ENCODE measurements at regions not wholly inside any gene's neighbourhood (a gene's known extent, or its start where the extent isn't known, plus 50 kb on each side); places are given as distances from the start of the nearest gene placed in this dataset.

DNA sequence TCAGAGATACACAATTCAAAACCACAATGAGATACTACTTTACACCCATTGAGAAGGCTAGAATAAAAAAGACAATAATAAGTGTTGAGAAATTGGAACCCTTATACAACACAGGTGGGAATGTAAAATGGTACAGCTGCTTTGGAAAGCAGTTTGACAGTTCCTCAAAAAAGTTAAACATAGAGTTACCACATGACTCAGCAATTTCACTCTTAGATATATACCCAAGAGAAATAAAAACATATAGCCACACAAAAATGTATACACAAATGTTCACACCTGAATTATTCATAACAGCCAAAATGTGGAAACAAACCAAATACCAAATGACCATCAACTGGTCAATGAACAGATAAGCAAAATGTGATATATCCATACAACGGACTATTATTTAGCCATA is 161.1 kb upstream of the PLN start:
- TF ChIP-seq, protein P1, sequence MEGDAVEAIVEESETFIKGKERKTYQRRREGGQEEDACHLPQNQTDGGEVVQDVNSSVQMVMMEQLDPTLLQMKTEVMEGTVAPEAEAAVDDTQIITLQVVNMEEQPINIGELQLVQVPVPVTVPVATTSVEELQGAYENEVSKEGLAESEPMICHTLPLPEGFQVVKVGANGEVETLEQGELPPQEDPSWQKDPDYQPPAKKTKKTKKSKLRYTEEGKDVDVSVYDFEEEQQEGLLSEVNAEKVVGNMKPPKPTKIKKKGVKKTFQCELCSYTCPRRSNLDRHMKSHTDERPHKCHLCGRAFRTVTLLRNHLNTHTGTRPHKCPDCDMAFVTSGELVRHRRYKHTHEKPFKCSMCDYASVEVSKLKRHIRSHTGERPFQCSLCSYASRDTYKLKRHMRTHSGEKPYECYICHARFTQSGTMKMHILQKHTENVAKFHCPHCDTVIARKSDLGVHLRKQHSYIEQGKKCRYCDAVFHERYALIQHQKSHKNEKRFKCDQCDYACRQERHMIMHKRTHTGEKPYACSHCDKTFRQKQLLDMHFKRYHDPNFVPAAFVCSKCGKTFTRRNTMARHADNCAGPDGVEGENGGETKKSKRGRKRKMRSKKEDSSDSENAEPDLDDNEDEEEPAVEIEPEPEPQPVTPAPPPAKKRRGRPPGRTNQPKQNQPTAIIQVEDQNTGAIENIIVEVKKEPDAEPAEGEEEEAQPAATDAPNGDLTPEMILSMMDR (IDR thresholded peaks at IDR 0.05; ENCODE audit: low read depth, low read length) = no peak
- no peak overlapping the region for H3K4me3 ChIP-seq (ENCODE audit: low read depth, low read length)

DNA sequence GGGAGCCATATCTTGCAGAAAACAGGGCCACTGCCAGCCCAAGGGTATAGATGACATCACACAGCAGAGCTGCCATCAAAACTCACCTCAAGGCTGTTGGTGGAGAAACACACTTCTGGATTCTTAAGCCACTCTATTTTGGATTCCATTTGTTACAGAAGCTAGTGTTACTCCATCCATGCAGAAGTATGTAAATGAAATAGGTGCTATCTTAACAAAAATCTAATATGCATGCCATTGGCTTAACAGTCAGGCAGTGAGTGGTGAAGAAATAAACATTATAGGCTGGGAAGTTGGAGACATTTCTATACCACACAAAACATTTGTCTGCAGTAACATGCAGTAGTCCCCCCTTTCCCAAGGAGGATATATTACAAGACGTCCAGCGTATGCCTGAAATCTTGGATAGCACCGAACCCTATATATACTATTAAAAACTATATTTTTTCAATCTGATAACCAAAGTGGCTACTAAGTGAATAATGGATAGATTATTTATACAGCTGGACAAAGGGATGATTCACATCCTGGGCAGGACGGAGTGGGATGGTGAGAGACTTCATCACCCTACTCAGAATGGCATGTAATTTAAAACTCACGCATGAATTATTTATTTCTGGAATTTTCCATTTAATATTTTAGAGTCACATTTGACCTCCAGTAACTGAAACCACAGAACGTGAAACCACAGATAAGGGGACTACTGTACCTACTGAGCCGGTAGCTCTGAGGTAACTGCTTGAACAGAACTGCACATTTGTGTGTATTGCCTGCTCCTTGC is 160.0 kb upstream of the PLN start:
- TF ChIP-seq, protein P1 (IDR thresholded peaks at IDR 0.05; ENCODE audit: low read depth, low read length) = no peak
- peak overlapping the region; percentile 12; the same call in 1 of the 2 replicates for H3K4me3 ChIP-seq (ENCODE audit: low read depth, low read length)

DNA sequence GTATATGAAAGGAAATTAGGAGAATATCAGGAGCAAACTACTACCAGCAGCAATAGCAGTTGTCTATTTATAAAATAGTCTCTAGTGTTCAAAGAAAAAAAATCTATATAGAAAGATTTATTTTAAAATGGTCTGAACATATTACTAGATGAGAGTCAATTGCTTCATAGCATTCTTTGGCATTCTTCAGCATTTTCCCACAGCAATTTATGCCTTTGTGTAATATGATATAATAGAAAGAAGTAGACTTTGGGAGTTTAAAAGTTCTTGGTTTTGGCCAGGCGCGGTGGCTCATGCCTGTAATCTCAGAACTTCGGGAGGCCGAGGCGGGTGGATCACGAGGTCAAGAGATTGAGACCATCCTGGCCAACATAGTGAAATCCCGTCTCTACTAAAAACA is 157.0 kb upstream of the PLN start:
- no peak overlapping the region for H3K4me3 ChIP-seq (ENCODE audit: low read depth, low read length)
- TF ChIP-seq, protein P1 (IDR thresholded peaks at IDR 0.05; ENCODE audit: low read depth, low read length) = no peak

DNA sequence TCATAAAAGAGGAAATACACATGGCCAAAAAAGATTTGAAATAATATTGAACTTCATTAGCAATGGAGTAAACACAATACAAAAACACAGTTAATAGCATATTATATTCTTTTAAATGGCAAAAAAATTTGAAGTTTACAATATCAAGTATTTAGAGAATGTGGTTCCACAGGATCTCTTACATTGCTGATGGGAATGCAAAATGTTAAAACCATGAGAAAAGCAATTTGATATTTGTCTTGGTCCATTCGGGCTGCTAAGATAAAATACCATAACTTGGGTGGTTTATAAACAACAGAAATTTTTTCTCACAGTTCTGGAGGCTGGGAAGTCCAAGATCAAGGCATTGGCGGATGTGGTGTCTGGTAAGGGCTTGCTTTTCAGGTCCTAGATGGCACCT is 154.0 kb upstream of the PLN start:
- H3K4me3 ChIP-seq (ENCODE audit: low read depth, low read length) = no peak overlapping the region
- TF ChIP-seq, protein P1 (IDR thresholded peaks at IDR 0.05; ENCODE audit: low read depth, low read length) = no peak

- TF ChIP-seq, protein P1 (IDR thresholded peaks at IDR 0.05; ENCODE audit: low read depth, low read length) = no peak
- H3K4me3 ChIP-seq (ENCODE audit: low read depth, low read length) = no peak overlapping the region
Measured at GRCh38 chr6:118396969-118397368, 151.1 kb upstream of the PLN start.

GRCh38 chr6:118397671-118398465 is 150.2 kb upstream of the PLN start:
- H3K4me3 ChIP-seq (ENCODE audit: low read depth, low read length) = no peak overlapping the region
- TF ChIP-seq, protein P1 (IDR thresholded peaks at IDR 0.05; ENCODE audit: low read depth, low read length) = no peak

DNA sequence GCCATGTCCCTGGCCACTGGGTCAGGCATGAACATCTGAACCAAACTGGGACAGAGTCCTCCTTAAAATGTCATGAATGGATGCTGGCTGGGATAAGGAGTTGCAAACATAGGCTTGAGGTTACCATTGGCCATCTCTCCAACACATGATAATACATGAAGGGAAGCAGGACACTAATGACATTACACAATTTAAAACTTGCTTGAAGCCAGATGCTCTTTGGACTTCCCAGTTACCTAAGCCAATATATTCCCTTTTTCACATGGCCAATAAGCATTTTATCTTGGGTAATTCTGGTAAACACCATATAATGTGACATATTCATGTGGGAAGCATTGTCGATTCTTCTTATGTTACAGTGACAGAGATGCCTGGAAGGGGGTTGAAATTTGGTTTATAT is 148.0 kb upstream of the PLN start:
- TF ChIP-seq, protein P1 (IDR thresholded peaks at IDR 0.05; ENCODE audit: low read depth, low read length) = no peak
- no peak overlapping the region for H3K4me3 ChIP-seq (ENCODE audit: low read depth, low read length)

Measured in WI38 (cell line).